ENCODE measurements at regions not wholly inside any gene's neighbourhood (a gene's known extent, or its start where the extent isn't known, plus 50 kb on each side); places are given as distances from the start of the nearest gene placed in this dataset.

- H3K9me3 ChIP-seq (ENCODE audit: control insufficient read depth in 1 of 2, low read length in 2 of 2) = no peaks in the 10 kb centered on the region
- no peaks in the 10 kb centered on the region for H3K27me3 ChIP-seq (ENCODE audit: control insufficient read depth in 1 of 2, insufficient read depth in 2 of 2, low read length in 2 of 2)
- H3K4me1 ChIP-seq (ENCODE audit: control insufficient read depth in 1 of 2, insufficient read depth in 2 of 2, low read length in 2 of 2) = no peaks in the 10 kb centered on the region
- H3K36me3 ChIP-seq (ENCODE audit: control insufficient read depth in 1 of 2, insufficient read depth in 2 of 2, low read length in 2 of 2) = no peaks in the 10 kb centered on the region
- H3K27ac ChIP-seq (ENCODE audit: low read depth, low read length) = no peak overlapping the region
- H3K4me3 ChIP-seq (ENCODE audit: low read depth in 1 of 2, low read length in 2 of 2) = no peak overlapping the region
- H3K9ac ChIP-seq (ENCODE audit: low read depth in 1 of 2, low read length in 2 of 2) = no peak overlapping the region
These were observed 236.0 kb downstream of the IRF8 start for GRCh38 chr16:86134802-86135461.

GRCh38 chr16:86137359-86137758 lies 238.4 kb downstream of the IRF8 start:
- Histone ChIP-seq H3K36me3 (ENCODE audit: control insufficient read depth in 1 of 2, insufficient read depth in 2 of 2, low read length in 2 of 2) (no peaks in the 10 kb centered on the region), H3K27me3 (ENCODE audit: control insufficient read depth in 1 of 2, insufficient read depth in 2 of 2, low read length in 2 of 2) (no peaks in the 10 kb centered on the region), H3K4me3 (ENCODE audit: low read depth in 1 of 2, low read length in 2 of 2) (no peak overlapping the region), H3K4me1 (ENCODE audit: control insufficient read depth in 1 of 2, insufficient read depth in 2 of 2, low read length in 2 of 2) (no peaks in the 10 kb centered on the region), H3K9me3 (ENCODE audit: control insufficient read depth in 1 of 2, low read length in 2 of 2) (no peaks in the 10 kb centered on the region), H3K27ac (ENCODE audit: low read depth, low read length) (no peak overlapping the region), H3K9ac (ENCODE audit: low read depth in 1 of 2, low read length in 2 of 2) (no peak overlapping the region)

- Histone ChIP-seq H3K36me3 (ENCODE audit: control insufficient read depth in 1 of 2, insufficient read depth in 2 of 2, low read length in 2 of 2) (no peaks in the 10 kb centered on the region), H3K27me3 (ENCODE audit: control insufficient read depth in 1 of 2, insufficient read depth in 2 of 2, low read length in 2 of 2) (no peaks in the 10 kb centered on the region), H3K9me3 (ENCODE audit: control insufficient read depth in 1 of 2, low read length in 2 of 2) (no peaks in the 10 kb centered on the region), H3K4me1 (ENCODE audit: control insufficient read depth in 1 of 2, insufficient read depth in 2 of 2, low read length in 2 of 2) (no peaks in the 10 kb centered on the region), H3K9ac (ENCODE audit: low read depth in 1 of 2, low read length in 2 of 2) (no peak overlapping the region), H3K27ac (ENCODE audit: low read depth, low read length) (no peak overlapping the region), H3K4me3 (ENCODE audit: low read depth in 1 of 2, low read length in 2 of 2) (no peak overlapping the region)
These were observed 239.4 kb downstream of the IRF8 start for GRCh38 chr16:86138121-86139085.

GRCh38 chr16:86142801-86143236 lies 243.9 kb downstream of the IRF8 start:
- Histone ChIP-seq H3K9ac (ENCODE audit: low read depth in 1 of 2, low read length in 2 of 2) (no peak overlapping the region), H3K4me3 (ENCODE audit: low read depth in 1 of 2, low read length in 2 of 2) (no peak overlapping the region), H3K4me1 (ENCODE audit: control insufficient read depth in 1 of 2, insufficient read depth in 2 of 2, low read length in 2 of 2) (no peaks in the 10 kb centered on the region), H3K27me3 (ENCODE audit: control insufficient read depth in 1 of 2, insufficient read depth in 2 of 2, low read length in 2 of 2) (no peaks in the 10 kb centered on the region), H3K27ac (ENCODE audit: low read depth, low read length) (no peak overlapping the region), H3K9me3 (ENCODE audit: control insufficient read depth in 1 of 2, low read length in 2 of 2) (no peaks in the 10 kb centered on the region), H3K36me3 (ENCODE audit: control insufficient read depth in 1 of 2, insufficient read depth in 2 of 2, low read length in 2 of 2) (no peaks in the 10 kb centered on the region)

GRCh38 chr16:86143666-86144065 lies 244.7 kb downstream of the IRF8 start:
- Histone ChIP-seq H3K27ac (ENCODE audit: low read depth, low read length) (no peak overlapping the region), H3K4me3 (ENCODE audit: low read depth in 1 of 2, low read length in 2 of 2) (no peak overlapping the region), H3K4me1 (ENCODE audit: control insufficient read depth in 1 of 2, insufficient read depth in 2 of 2, low read length in 2 of 2) (no peaks in the 10 kb centered on the region), H3K27me3 (ENCODE audit: control insufficient read depth in 1 of 2, insufficient read depth in 2 of 2, low read length in 2 of 2) (no peaks in the 10 kb centered on the region), H3K9me3 (ENCODE audit: control insufficient read depth in 1 of 2, low read length in 2 of 2) (no peaks in the 10 kb centered on the region), H3K36me3 (ENCODE audit: control insufficient read depth in 1 of 2, insufficient read depth in 2 of 2, low read length in 2 of 2) (no peaks in the 10 kb centered on the region), H3K9ac (ENCODE audit: low read depth in 1 of 2, low read length in 2 of 2) (no peak overlapping the region)

GRCh38 chr16:86145669-86146068 lies 246.7 kb downstream of the IRF8 start:
- Histone ChIP-seq H3K4me3 (ENCODE audit: low read depth in 1 of 2, low read length in 2 of 2) (no peak overlapping the region), H3K27ac (ENCODE audit: low read depth, low read length) (no peak overlapping the region), H3K9me3 (ENCODE audit: control insufficient read depth in 1 of 2, low read length in 2 of 2) (no peaks in the 10 kb centered on the region), H3K4me1 (ENCODE audit: control insufficient read depth in 1 of 2, insufficient read depth in 2 of 2, low read length in 2 of 2) (no peaks in the 10 kb centered on the region), H3K27me3 (ENCODE audit: control insufficient read depth in 1 of 2, insufficient read depth in 2 of 2, low read length in 2 of 2) (no peaks in the 10 kb centered on the region), H3K36me3 (ENCODE audit: control insufficient read depth in 1 of 2, insufficient read depth in 2 of 2, low read length in 2 of 2) (no peaks in the 10 kb centered on the region), H3K9ac (ENCODE audit: low read depth in 1 of 2, low read length in 2 of 2) (no peak overlapping the region)

- H3K4me1 ChIP-seq (ENCODE audit: control insufficient read depth in 1 of 2, insufficient read depth in 2 of 2, low read length in 2 of 2) = peaks cover 0 to 6% of the 10 kb centered on the region in 2 donors
- H3K9ac ChIP-seq (ENCODE audit: low read depth in 1 of 2, low read length in 2 of 2) = no peak overlapping the region
- no peaks in the 10 kb centered on the region for H3K9me3 ChIP-seq (ENCODE audit: control insufficient read depth in 1 of 2, low read length in 2 of 2)
- no peaks in the 10 kb centered on the region for H3K36me3 ChIP-seq (ENCODE audit: control insufficient read depth in 1 of 2, insufficient read depth in 2 of 2, low read length in 2 of 2)
- no peaks in the 10 kb centered on the region for H3K27me3 ChIP-seq (ENCODE audit: control insufficient read depth in 1 of 2, insufficient read depth in 2 of 2, low read length in 2 of 2)
- H3K27ac ChIP-seq (ENCODE audit: low read depth, low read length) = peak overlapping the region; percentile 42
- no peak overlapping the region for H3K4me3 ChIP-seq (ENCODE audit: low read depth in 1 of 2, low read length in 2 of 2)
These were observed 251.8 kb downstream of the IRF8 start for GRCh38 chr16:86150641-86151238.

GRCh38 chr16:86151239-86151851 lies 252.4 kb downstream of the IRF8 start:
- Histone ChIP-seq H3K36me3 (ENCODE audit: control insufficient read depth in 1 of 2, insufficient read depth in 2 of 2, low read length in 2 of 2) (no peaks in the 10 kb centered on the region), H3K9ac (ENCODE audit: low read depth in 1 of 2, low read length in 2 of 2) (no peak overlapping the region), H3K27ac (ENCODE audit: low read depth, low read length) (peak overlapping the region; percentile 56), H3K4me3 (ENCODE audit: low read depth in 1 of 2, low read length in 2 of 2) (no peak overlapping the region), H3K27me3 (ENCODE audit: control insufficient read depth in 1 of 2, insufficient read depth in 2 of 2, low read length in 2 of 2) (no peaks in the 10 kb centered on the region), H3K4me1 (ENCODE audit: control insufficient read depth in 1 of 2, insufficient read depth in 2 of 2, low read length in 2 of 2) (peaks cover 0 to 6% of the 10 kb centered on the region in 2 donors), H3K9me3 (ENCODE audit: control insufficient read depth in 1 of 2, low read length in 2 of 2) (no peaks in the 10 kb centered on the region)

- Histone ChIP-seq H3K4me1 (ENCODE audit: control insufficient read depth in 1 of 2, insufficient read depth in 2 of 2, low read length in 2 of 2) (peaks cover 0 to 6% of the 10 kb centered on the region in 2 donors), H3K9ac (ENCODE audit: low read depth in 1 of 2, low read length in 2 of 2) (no peak overlapping the region), H3K4me3 (ENCODE audit: low read depth in 1 of 2, low read length in 2 of 2) (no peak overlapping the region), H3K27ac (ENCODE audit: low read depth, low read length) (no peak overlapping the region), H3K27me3 (ENCODE audit: control insufficient read depth in 1 of 2, insufficient read depth in 2 of 2, low read length in 2 of 2) (no peaks in the 10 kb centered on the region), H3K9me3 (ENCODE audit: control insufficient read depth in 1 of 2, low read length in 2 of 2) (no peaks in the 10 kb centered on the region), H3K36me3 (ENCODE audit: control insufficient read depth in 1 of 2, insufficient read depth in 2 of 2, low read length in 2 of 2) (no peaks in the 10 kb centered on the region)
These were observed 257.2 kb downstream of the IRF8 start for GRCh38 chr16:86156155-86156554.
